HG02970 (cell line): ENCODE measurements at regions not wholly inside any gene's neighbourhood (a gene's known extent, or its start where the extent isn't known, plus 50 kb on each side); places are given as distances from the start of the nearest gene placed in this dataset.

ENCODE experiments used
- ATAC-seq: cut with Tn5 transposase; IDR thresholded peaks from one replicate; pipeline ENCODE4 v1.9.1; 2021; ENCODE audit warnings: mild to moderate bottlenecking, moderate library complexity, moderate number of reproducible peaks; ENCODE audit not compliant: unreplicated experiment, low FRiP score

DNA sequence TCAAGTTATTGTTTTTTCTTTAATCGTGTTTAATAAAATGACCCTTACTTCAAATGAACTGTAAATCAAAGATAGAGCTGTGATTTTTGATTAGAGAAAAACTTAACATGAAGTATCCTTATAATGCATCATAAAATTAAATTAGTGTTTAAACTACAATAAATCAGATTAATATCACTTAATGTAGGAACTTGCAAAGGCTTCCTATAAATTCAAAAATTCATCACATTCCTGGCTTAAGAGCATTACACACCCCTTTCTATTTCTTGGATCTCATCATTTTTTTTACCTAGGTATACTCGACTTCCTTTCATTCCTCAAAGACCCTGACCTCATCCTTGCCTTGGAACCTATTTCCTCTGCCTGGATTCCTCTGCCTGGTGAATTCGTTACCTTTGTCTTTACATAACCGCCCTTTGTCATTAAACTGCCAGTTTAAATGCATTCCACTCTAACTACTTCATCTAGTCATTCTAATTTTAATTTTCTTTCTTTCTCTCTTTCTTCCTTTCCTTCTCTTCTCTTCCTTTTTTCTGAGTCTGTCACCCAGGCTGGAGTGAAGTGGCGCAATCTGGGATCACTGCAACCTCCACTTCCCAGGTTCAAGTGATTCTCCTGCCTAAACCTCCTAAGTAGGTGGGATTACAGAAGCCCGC lies 1244.5 kb downstream of the OTOL1 start:
- no peak for ATAC-seq

GRCh38 chr3:162742159-162742717 lies 1245.6 kb downstream of the OTOL1 start:
- ATAC-seq = no peak

- ATAC-seq = no peak
Observed at GRCh38 chr3:162743091-162743490, 1246.5 kb downstream of the OTOL1 start.

GRCh38 chr3:162760789-162761188 lies 1264.2 kb downstream of the OTOL1 start:
- ATAC-seq = no peak

DNA sequence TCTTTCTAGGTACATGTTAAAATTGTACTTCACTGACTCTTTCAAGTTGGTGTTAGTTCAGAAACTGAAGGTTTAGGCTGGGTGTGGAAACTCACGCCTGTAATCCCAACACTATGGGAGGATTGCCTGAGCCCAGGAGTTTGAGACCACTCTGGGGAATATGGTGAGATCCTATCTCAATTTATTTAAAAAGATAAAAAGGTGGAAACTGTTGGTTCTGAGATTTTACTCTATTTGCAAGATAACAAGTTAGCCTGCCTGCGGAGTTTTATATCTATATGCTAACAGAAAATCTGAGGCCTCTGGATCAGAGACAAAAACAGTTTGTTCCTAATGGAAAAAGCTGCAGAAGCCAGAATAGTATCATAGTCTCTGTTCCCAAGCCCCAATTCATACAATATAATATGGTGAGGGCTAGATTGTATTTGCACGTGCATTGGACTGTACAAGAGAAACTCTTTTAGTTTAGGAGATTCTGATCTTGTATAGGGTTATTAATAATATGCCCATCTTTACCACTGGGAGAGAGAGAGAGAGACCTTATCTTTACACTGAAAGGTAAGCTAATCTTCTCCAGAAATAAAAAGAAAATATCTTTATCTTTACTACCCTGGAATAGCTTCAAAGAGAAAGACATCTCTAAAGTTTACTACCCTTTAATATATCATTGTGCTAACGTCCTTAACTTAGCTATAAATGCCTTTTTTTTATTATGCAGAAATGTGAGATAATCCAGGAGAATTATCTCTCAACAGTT lies 1267.6 kb downstream of the OTOL1 start:
- ATAC-seq = no peak

GRCh38 chr3:162764808-162765071 lies 1268.1 kb downstream of the OTOL1 start:
- no peak for ATAC-seq

GRCh38 chr3:162765524-162765923 lies 1268.9 kb downstream of the OTOL1 start:
- ATAC-seq = no peak

DNA sequence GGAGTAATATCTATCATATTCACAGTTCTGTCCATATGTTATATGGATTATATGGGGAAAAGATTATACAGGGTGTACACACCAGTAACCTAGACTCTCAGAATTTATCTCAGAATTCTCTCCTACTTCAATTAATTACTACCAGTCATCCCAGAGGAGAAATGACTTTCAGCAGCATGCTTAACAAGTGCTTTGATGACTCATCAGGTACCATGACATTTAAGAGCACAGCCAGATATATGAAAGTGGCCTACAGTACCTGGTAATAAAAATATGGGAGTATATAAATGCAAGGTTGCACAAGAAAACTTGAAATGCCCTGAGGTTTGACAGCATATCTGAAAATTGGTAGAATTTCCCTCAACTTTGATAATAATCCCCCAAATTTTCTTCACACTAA lies 1273.0 kb downstream of the OTOL1 start:
- no peak for ATAC-seq

DNA sequence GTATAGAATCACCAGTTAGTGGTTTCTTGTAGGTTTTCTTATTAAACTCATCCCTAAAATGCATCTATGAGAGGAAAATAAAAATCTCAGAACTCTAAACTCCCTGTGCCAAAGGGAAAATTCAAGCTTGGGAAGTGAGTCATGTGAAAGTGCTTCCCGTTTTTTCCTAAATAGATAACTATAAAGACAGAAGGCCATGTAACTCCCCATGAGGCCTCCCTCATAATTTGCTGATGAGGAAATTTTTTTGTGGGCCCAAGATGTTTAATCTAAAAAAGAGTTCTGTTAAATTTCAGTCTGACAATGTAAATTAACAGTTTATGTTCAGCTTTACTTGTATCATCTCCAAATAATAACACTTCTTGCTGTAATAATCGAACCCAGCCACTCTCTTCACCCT lies 1273.9 kb downstream of the OTOL1 start:
- no peak for ATAC-seq

DNA sequence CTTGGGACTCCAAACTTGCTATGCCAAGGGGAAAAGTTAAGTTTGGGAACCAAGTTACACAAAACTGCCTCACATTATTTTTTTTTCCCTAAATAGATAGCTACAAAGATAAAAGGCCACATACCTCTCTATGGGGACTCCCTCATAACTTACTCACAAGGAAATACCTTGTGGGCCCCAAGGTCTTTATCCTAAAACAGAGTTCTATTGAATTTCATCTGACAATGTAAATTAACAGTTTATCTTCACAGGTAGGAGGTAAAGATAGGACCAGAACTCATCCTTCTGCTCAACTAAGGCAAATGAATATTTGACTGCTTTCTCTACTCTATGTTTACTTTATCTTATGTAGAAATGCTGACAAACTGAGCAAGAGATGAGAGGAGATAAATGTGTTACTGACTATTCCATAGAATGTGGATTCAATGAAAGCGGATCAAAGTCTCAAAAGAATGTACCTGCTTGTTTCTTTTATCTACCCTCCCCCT lies 1278.0 kb downstream of the OTOL1 start:
- no peak for ATAC-seq

- ATAC-seq = no peak
Observed at GRCh38 chr3:162776148-162776547, 1279.5 kb downstream of the OTOL1 start.

GRCh38 chr3:162777118-162777517 lies 1280.5 kb downstream of the OTOL1 start:
- ATAC-seq = no peak

GRCh38 chr3:162780313-162780712 lies 1283.7 kb downstream of the OTOL1 start:
- no peak for ATAC-seq

GRCh38 chr3:162799910-162800309 lies 1303.3 kb downstream of the OTOL1 start:
- no peak for ATAC-seq

DNA sequence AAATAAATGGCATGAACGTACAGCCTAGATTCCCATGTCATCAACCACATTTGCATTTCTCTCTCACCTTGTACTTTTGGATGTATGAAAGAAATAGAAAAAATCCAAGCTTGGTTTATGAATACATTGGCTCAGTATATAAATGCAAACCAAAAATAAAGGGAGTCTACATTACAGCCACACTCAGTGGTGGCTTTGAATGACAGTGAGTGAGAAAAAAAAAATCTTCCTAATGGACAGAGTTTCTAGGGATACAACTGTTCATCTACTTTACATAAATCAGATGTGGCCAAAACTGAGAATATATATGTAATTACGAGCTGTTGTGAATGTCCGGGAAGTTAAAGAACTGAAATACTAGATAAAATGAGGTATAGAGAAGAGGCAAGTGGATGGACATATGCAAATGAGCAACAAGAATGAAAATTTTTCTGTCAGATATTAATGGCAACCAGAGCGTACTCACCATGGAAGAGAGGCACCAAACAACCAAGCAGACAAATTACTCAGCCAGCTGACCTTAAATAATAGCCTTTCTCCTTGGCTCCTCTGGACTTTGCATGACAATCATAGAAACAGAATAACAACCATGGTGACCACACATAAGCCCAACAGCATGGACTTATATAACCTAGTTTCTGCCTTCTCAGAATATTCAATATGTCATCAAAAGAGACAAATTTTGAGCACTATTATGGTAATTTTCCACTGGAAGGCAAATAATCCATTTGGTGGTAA lies 1305.8 kb downstream of the OTOL1 start:
- ATAC-seq = no peak

DNA sequence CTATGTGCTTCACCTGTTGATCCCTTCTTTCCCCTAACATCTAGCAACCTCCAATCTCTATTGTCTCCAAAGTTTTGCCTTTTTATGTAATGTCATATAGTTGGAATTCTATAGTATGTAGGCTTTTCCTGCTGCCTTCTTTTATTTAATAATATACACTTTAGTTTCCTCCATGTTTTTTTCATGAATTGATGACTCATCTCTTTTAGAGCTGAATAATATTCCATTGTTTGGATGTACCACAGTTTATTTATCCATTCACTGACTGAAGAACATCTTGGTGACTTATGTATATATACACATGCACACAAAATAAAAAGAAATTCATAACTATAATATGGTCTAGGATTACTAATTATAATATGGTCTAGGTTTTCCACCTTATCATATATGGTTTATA lies 1314.2 kb downstream of the OTOL1 start:
- no peak for ATAC-seq

DNA sequence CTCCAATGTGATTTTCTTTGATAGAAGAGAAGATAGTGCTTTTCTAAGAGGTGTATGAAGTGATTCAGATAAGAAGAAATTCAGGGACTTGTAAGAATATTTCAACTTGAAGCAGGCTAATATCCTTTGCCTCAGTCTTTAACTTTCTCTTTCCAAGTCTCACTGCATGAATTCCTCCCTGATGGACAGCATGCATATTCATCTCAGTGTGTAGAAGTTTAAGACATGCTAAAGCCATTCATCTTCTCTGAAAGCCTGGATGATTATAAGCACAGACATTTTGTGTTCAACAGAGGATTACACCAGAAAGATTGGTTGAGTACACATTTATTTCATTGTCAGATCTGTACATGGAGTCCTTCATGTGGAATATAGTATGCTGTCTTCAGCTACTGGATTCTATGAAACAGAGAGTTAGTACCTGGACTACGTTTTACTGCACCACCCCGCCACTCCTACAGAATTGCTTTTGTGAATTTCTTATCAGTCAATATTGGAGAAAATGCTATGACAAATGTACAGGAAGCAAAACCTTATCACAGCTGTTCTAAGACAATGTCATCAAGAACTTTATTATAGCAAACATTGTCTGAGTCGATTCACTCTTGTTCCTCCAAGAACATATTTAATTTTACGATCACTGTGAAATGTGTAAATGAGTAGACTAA lies 1346.1 kb downstream of the OTOL1 start:
- no peak for ATAC-seq

DNA sequence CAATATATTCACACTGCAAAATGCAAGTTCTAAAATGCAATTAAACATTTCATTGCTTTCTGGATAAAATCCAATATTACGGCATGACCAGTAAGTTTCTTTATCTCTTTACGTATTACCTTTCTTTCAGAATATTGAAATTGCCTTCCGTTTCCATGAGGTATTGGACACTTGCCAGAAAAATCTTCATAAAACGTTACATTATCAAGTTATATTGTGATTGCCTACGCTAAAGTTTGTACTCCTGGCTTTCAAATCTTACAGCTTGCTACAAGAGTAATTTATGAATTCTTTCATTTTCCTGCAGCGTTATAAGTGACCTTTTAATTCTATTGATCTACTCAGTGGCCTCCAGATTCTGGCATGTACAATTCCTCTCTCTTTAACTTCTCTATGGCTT lies 1349.3 kb downstream of the OTOL1 start:
- no peak for ATAC-seq

DNA sequence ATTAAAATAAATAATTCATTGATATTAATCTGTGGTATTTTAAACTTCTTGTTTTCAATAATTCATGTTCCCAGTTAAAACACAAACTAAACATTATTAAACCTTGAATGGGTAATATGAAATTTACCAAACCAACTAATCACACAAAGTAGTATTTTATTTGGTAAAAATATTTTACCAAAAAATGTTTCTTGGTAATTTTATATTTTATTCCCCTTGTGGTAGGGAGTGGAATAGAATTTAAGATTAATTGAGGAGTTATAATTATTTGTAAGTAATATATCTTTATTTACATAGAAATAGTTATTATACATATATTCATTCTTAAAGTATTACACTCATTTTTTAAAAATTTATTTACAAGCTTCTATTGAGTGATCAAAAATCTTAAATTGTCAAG lies 1350.9 kb downstream of the OTOL1 start:
- no peak for ATAC-seq

DNA sequence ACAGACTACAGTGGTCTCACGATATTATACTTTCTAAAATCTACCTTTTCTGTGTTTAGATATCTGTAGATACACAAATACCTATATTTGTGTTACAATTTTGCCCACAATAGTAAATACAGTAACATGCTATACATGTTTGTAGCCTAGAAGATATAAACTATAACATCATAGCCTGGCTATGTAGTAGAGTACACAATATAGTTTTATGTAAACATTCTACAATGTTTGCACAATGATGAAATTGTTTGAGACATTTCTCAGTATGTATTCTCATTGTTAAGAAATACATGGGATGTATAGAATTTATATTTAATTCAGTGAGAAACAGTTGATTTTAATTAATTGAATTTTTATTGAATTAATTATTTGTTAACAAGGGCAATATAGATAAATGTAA lies 1367.0 kb downstream of the OTOL1 start:
- no peak for ATAC-seq

- no peak for ATAC-seq
Observed at GRCh38 chr3:162865466-162865865, 1368.9 kb downstream of the OTOL1 start.
